ENCODE measurements at regions not wholly inside any gene's neighbourhood (a gene's known extent, or its start where the extent isn't known, plus 50 kb on each side); places are given as distances from the start of the nearest gene placed in this dataset.
"Not testable (repeated sequence)": the region's sequence is repeated elsewhere in the genome, so short reads cannot be mapped to it uniquely, and the experiment has no call there.

DNA sequence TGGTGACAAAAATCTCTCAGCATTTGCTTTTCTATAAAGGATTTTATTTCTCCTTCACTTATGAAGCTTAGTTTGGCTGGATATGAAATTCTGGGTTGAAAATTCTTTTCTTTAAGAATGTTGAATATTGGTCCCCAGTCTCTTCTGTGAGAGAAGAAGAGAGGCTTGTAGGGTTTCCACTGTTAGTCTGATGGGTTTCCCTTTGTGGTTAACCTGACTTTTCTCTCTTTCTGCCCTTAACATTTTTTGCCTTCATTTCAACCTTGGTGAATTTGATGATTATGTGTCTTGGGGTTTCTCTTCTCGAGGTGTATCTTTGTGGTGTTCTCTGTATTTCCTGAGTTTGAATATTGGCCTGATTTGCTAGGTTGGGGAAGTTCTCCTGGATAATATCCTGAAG lies 116.9 kb upstream of the ZEB2 start:
- DNase-seq, result not testable (repeated sequence)

- peak; percentile 56 for DNase-seq
These were observed 112.9 kb upstream of the ZEB2 start for GRCh38 chr2:144632809-144633208.

DNA sequence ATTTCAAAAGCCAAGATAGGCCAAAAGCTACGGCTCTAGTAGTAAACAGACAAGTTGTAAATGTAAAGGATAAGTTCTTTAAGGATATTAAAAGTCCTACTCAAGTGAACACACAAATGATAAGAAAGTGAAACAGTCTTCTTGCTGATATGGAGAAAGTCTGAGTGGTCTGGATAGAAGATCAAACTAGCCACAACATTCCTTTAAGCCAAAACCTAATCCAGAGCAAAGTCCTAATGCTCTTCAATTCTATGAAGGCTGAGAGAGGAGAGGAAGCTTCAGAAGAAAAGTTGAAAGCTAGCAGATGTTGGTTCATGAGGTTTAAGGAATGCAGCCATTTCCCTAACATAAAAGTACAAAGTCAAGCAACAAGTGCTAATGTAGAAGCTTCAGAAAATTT lies 111.7 kb upstream of the ZEB2 start:
- DNase-seq, result no peak

DNA sequence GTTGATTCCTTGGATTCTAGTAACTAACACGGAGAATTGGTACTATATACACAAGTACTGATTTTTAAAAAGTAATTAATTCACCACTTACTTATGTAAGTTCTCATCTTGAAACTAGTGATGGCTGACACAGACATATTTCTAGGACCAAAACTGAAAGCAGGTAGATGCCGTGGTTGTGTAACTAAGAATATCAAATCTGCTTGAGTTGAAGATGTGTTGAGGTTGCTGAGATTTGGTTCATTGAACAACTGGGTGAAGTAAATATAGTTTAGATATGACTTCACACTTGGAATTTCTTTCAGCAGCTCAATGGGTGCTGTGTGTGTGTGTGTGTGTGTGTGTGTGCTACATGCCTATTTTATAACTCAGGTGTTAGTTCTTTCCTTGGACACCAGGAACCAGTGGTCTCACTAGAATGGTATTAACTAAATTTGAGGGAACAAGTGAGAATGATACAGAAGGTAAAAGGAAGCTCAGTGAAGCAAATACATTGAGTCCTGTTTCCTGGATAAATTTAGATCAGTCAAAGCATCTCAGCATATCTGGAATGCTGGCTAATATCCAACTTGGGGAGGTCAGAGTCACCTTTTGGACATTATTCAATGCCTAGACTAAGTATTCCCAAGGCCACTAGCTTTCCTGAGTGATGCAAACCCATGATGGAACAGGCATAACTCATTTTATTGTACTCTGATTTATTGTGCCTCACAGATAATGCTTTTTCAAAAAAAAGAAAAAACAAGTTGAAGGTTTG lies 110.7 kb upstream of the ZEB2 start:
- peak; percentile 45 for DNase-seq

DNA sequence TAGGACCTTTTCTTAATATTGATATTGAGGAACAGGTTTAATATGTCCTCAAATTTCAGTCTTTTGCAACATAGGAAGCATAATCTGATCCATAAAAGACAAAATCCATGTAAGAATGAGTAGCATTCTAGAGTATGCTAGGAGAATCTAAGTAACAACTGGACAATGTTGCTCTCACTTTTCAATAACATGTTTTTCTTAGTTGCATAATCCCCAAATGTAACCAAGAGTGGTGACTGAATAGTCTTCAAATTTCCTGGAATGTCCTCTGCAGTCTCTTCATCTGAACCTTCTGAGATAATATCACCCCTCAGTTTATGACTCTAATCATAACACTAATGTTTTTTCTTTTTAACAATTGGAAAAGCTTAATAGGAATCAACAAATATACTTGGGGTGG lies 110.0 kb upstream of the ZEB2 start:
- DNase-seq, result no peak

GRCh38 chr2:144628566-144628965 lies 108.6 kb upstream of the ZEB2 start:
- DNase-seq, result no peak

GRCh38 chr2:144625626-144626025 lies 105.7 kb upstream of the ZEB2 start:
- DNase-seq, result no peak

- DNase-seq, result no peak
These were observed 105.3 kb upstream of the ZEB2 start for GRCh38 chr2:144625226-144625625.

GRCh38 chr2:144624451-144624850 lies 104.5 kb upstream of the ZEB2 start:
- DNase-seq, result no peak

DNA sequence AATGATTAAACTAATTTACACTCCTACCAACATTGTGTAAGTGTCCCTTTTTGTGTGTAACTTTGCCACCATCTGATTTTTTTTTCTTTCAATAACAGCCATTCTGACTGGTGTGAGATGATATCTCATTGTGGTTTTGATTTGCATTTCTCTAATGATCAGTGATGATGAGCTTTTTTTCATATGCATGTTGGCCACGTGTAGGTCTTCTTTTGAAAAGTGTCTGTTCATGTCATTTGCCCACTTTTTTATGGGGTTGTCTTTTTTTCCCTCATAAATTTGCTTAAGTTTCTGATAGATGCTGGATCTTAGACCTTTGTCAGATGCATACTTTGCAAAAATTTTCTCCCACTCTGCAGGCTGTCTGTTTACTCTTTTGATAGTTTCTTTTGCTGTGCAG lies 102.5 kb upstream of the ZEB2 start:
- DNase-seq, result not testable (repeated sequence)

GRCh38 chr2:144621266-144621665 lies 101.3 kb upstream of the ZEB2 start:
- peak; percentile 37 for DNase-seq

DNA sequence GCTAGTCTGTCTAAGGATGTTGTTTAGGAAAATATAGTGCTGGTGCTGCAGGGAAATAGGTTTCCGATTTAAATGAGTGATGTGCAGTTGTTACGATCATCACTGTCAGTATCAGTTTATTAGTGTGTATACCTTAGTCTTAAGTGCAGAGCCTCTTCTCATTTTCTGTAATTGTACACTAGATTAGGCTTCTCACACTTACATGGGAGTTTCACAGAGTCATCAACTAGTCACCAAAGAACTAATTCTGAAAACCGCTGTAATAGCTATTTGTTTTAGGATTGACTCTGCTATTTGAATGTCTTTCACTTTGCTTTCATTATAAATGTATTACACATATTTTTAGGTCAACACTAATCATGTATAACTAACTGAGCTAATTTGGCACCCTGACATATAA lies 99.8 kb upstream of the ZEB2 start:
- no peak for DNase-seq

- DNase-seq, result not testable (repeated sequence)
These were observed 97.3 kb upstream of the ZEB2 start for GRCh38 chr2:144617171-144617570.

DNA sequence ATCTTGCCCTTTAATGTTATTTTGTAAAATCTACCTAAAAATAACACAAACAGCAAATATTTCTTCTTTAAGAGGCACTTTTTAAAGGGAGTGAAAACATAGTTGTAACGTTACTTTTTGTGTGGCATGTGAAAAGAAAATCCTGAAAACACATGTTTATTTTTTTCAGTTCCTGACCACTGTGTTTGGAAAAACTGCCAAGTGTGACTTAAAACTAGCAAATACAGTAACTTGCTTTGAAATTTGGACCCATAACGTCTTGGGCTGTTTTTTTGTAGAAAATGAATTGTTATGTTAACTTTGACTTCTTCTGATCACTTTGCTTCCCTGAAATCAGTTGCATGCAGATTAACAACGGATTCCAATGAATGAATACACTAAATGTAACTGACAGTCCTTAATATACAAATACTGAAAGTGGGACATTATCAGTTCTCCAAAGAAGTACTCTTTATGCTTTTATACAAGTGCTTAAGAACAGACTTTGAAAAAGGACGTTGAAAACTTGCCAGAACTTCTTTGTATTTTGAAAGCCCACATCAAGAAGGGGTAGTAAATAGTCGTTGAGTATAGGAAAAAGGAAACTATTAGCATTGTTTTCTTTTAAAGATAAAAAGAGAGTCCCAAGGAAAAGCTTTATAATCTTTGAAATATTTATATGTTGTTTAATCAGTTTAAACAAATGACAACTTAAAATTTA lies 96.1 kb upstream of the ZEB2 start:
- no peak for DNase-seq

DNA sequence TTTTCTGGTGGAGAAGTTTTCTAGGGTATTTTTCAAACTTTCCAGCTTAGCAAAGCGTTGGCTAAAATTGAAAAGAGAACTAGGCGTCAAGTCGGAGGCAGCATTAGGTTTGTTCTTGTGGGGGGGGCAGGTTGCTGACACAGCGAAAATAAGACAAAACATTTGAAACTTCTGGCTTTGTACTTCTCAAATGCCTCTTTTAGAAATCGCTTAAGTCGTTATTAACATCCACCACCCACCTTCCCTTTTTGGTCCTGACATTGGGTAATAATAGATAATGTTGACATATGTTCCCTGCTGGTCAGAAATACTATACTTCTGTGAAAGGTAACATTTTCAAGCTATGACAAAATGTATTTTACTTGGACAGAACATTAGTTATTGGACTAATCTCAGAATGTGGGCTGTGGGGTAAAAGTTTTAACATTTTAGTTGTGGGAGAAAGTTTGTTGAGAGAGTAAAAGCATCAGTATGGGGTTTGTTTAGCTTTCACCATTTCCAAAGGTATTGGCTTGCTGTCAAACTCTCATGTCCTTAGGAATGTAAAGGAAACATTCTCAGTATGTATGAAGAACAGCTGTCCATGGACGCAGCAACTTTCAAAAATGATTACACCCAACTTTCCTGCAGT lies 88.1 kb upstream of the ZEB2 start:
- peak; percentile 92 for DNase-seq

GRCh38 chr2:144607099-144607498 lies 87.2 kb upstream of the ZEB2 start:
- peak; percentile 19 for DNase-seq

GRCh38 chr2:144606466-144607095 lies 86.7 kb upstream of the ZEB2 start:
- DNase-seq, result peak; percentile 60

DNA sequence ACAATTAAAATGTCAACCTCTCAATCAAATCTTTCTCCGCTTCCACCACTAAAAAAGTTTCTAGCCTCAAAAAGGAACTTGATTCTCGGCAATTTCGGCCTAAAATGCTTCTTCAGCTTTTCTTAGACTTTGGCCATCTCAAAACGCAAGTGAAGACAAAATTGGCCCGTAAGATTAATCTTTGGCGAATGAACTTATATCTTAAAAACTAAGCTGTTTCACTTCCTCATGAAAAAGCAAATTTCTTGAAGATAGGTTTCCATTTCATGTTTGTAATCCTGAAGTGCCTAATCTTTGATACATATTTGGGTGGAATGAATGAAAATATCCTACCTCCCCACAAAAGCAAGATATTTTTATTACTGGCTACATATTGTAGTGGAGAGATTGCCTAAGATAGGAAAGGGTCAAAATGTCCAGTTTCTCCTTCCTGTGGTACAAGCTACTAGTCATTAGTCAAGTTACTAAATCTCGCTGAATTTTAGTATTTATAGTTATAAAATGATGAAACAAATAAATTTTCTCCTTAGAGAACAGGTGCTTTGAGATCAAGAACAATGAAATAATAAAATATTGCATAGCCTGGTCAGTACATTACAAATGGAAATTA lies 85.4 kb upstream of the ZEB2 start:
- DNase-seq, result peak; percentile 79

DNA sequence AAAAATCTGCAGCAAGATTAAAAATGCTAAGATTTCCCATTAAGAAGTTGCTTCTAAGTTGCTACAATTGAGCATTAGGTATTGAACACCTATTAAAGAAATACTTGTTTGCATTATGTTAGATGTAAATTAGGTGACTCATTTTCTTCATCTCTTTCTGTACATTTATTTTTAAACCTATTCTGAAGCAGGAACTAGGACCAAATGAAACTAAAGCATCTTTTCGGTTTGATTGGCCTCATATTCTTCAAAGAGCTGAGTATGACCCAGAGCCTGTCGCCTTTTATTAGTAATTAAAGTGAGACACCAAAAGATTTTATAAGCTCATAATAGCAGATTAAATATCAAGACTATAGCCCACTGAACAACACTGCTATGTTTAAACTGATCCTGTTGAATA lies 83.4 kb upstream of the ZEB2 start:
- DNase-seq, result no peak

DNA sequence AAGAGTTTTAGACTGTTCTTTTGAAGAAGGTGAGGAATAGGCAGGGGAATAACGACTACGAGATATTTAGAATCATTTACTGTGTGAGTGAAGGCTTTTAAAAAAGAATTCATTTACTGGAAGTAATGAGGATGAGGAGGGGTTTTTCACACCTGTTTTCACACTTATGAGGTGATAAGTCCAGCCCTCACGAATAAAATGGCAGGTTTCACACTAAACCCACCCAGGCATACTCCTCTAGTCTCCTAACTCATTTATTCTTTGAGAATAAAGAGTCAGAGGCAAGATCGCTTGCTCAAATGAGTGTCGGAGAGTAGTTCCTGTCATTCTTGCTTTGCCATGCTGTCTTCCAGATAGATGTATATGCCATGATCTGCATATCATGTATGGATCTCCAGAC lies 79.0 kb upstream of the ZEB2 start:
- DNase-seq, result no peak

- DNase-seq, result no peak
These were observed 78.1 kb upstream of the ZEB2 start for GRCh38 chr2:144597894-144598593.

DNA sequence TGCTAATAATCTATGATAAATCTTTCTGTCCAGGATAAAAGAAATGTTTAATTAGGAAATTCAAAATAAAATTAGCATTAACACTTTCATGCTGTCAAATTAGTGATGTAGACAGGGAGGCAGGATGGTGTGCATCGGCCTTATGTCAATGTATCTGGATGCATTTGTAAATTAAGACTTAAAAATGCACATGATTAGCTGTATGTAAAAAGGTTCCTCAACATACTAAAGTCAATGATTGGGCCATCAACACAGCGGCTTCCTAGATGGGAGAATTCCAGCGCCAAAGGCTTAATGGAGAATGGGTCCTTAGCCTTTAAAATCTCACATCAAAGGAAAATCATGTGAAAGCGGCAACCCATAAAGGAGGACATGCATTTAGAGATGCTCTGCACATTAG lies 77.5 kb upstream of the ZEB2 start:
- DNase-seq, result no peak

Measured in inflammatory macrophage treated with lipopolysaccharide for 4 hours (primary cell).